HCT116 (cell line): ENCODE measurements at regions not wholly inside any gene's neighbourhood (a gene's known extent, or its start where the extent isn't known, plus 50 kb on each side); places are given as distances from the start of the nearest gene placed in this dataset.

ENCODE experiments used
- ATAC-seq: fragments of 200-7000 bp; cut with Tn5 transposase; 2 replicates; pipeline ENCODE4 v1.9.1; 2020; ENCODE audit warnings: mild to moderate bottlenecking, moderate library complexity
- BruUV-seq: library from RNA; stranded (reverse); fragments of 400-500 nt; replicated peaks from 2 replicates; lab custom pipeline; 2021; lab: Mats Ljungman, UMichigan
- CTCF ChIA-PET: fragments of 300-600 bp; sonication (Branson Sonifier 250); formaldehyde crosslinking; loops from one replicate; lab custom pipeline; 2021; ENCODE audit warnings: antibody characterized with exemption; lab: Charles Lee
- POLR2A ChIA-PET: fragments of 300-600, 350-600 bp; sonication (Branson Sonifier 250); formaldehyde crosslinking; loops from one replicate; lab custom pipeline; 2021; ENCODE audit warnings: antibody characterized with exemption; lab: Charles Lee
- RAD21 ChIA-PET, 2 experiments: fragments of 300-600 bp; sonication (Branson Sonifier 250); formaldehyde crosslinking; loops; one replicate each; lab custom pipeline; 2023; ENCODE audit warnings: low total read pairs in 2 of 2; ENCODE audit not compliant: uncharacterized antibody in 2 of 2, unreplicated experiment in 2 of 2, low non-redundant PET in 1 of 2; lab: Charles Lee
- DNase-seq: peaks from one replicate; pipeline ENCODE4 v3.0.0-alpha.2; 2010; ENCODE audit warnings: low read depth, low spot score
- H2AFZ ChIP-seq: fragments of 200-600 bp; shearing (Covaris generic), sonication (generic); 2 replicates; pipeline ENCODE4 v1.6.1; 2017; ENCODE audit warnings: low read depth, mixed run types, mixed read lengths, antibody characterized with exemption, low read length; ENCODE audit not compliant: poor library complexity, severe bottlenecking
- H3K27ac ChIP-seq: 2 replicates; pipeline ENCODE4 v1.5.1; 2012; ENCODE audit warnings: low read depth, low read length
- H3K27me3 ChIP-seq: fragments of 200-600 bp; sonication (generic); 2 replicates; pipeline ENCODE4 v1.6.1; 2016; ENCODE audit warnings: mixed run types, low read length, mixed read lengths; ENCODE audit not compliant: insufficient read depth
- H3K36me3 ChIP-seq, 2 experiments: fragments of 200-500 bp in 1 of 2; fragments of 200-600 bp in 1 of 2; sonication (Bioruptor generic) in 1 of 2; sonication (generic) in 1 of 2; 2 replicates each; pipeline versions ENCODE4 v1.5.1 to v1.6.1; 2014 to 2016; ENCODE audit warnings: low read length in 2 of 2, inconsistent platforms in 1 of 2, mixed read lengths in 1 of 2, mixed run types in 1 of 2; ENCODE audit not compliant: insufficient read depth in 2 of 2, control insufficient read depth in 1 of 2
- H3K4me1 ChIP-seq, 2 experiments: fragments of 200-600 bp in 1 of 2; sonication (generic) in 1 of 2; 2 replicates each; pipeline versions ENCODE4 v1.5.1 to v1.6.1; 2012 to 2017; ENCODE audit warnings: low read length in 2 of 2, inconsistent platforms in 1 of 2, mild to moderate bottlenecking in 1 of 2, mixed read lengths in 1 of 2, mixed run types in 1 of 2, moderate library complexity in 1 of 2; ENCODE audit not compliant: insufficient read depth in 2 of 2, control insufficient read depth in 1 of 2
- H3K4me2 ChIP-seq: fragments of 200-600 bp; sonication (generic); 2 replicates; pipeline ENCODE4 v1.6.1; 2017; ENCODE audit warnings: mixed run types, low read length, mixed read lengths
- H3K4me3 ChIP-seq, 2 experiments: fragments of 200-600 bp in 1 of 2; sonication (generic) in 1 of 2; replicated peaks in 1 of 2; 2 replicates each; pipeline ENCODE4 v1.5.1; 2011 to 2016; ENCODE audit warnings: low read length in 2 of 2, control low read depth in 1 of 2, low read depth in 1 of 2, mild to moderate bottlenecking in 1 of 2, mixed read lengths in 1 of 2, mixed run types in 1 of 2
- H3K79me2 ChIP-seq: fragments of 200-600 bp; sonication (generic); 2 replicates; pipeline ENCODE4 v1.6.1; 2017; ENCODE audit warnings: mild to moderate bottlenecking, mixed run types, low read length, moderate library complexity, mixed read lengths; ENCODE audit not compliant: insufficient read depth
- H3K9ac ChIP-seq: fragments of 200-600 bp; sonication (generic); 2 replicates; pipeline ENCODE4 v1.6.1; 2016; ENCODE audit warnings: low read length, mixed read lengths
- H3K9me2 ChIP-seq: fragments of 200-600 bp; sonication (generic), shearing (Covaris generic); 2 replicates; pipeline ENCODE4 v1.6.1; 2017; ENCODE audit warnings: mixed run types, mild to moderate bottlenecking, moderate library complexity; ENCODE audit not compliant: insufficient read depth
- H3K9me3 ChIP-seq, 2 experiments: fragments of 200-500 bp in 1 of 2; fragments of 200-600 bp in 1 of 2; sonication (Bioruptor generic) in 1 of 2; sonication (generic) in 1 of 2; 2 replicates each; pipeline ENCODE4 v1.6.1; 2014 to 2017; ENCODE audit warnings: low read length in 2 of 2, mixed read lengths in 2 of 2, inconsistent platforms in 1 of 2, low read depth in 1 of 2, mild to moderate bottlenecking in 1 of 2, mixed run types in 1 of 2, moderate library complexity in 1 of 2; ENCODE audit not compliant: control insufficient read depth in 1 of 2, insufficient read depth in 1 of 2
- H4K20me1 ChIP-seq: fragments of 200-600 bp; sonication (generic), shearing (Covaris generic); 2 replicates; pipeline ENCODE4 v1.6.1; 2017; ENCODE audit warnings: mixed run types, mild to moderate bottlenecking, moderate library complexity; ENCODE audit not compliant: insufficient read depth
- CBX3 ChIP-seq: IDR thresholded peaks from 2 replicates; pipeline ENCODE4 v1.6.1; 2012; ENCODE audit warnings: low read depth
- CEBPB ChIP-seq: IDR thresholded peaks from 2 replicates; pipeline ENCODE4 v1.6.1; 2012; ENCODE audit warnings: low read depth
- EZH2 ChIP-seq: fragments of 200-600 bp; sonication (generic); IDR thresholded peaks from 2 replicates; pipeline ENCODE4 v1.6.1; 2017; ENCODE audit warnings: antibody characterized with exemption, mixed run types
- EZH2phosphoT487 ChIP-seq: fragments of 200-600 bp; IDR thresholded peaks from 2 replicates; pipeline ENCODE4 v1.6.1; 2018; ENCODE audit warnings: antibody characterized with exemption, borderline replicate concordance
- FOSL1 ChIP-seq: IDR thresholded peaks from 2 replicates; pipeline ENCODE4 v1.6.1; 2012; ENCODE audit warnings: low read depth
- JUND ChIP-seq: IDR thresholded peaks from 2 replicates; pipeline ENCODE4 v1.6.1; 2012
- POLR2A ChIP-seq: IDR thresholded peaks from 2 replicates; pipeline ENCODE4 v1.7.0; 2011; ENCODE audit warnings: borderline replicate concordance; ENCODE audit not compliant: insufficient read depth, insufficient read length; ENCODE audit errors: extremely low read depth
- POLR2AphosphoS5 ChIP-seq: IDR thresholded peaks from 2 replicates; pipeline ENCODE4 v1.6.1; 2011; ENCODE audit warnings: mild to moderate bottlenecking, low read depth, low read length, moderate library complexity
- RAD21 ChIP-seq: IDR thresholded peaks from 2 replicates; pipeline ENCODE4 v1.6.1; 2012; ENCODE audit warnings: low read depth, mild to moderate bottlenecking
- SP1 ChIP-seq: IDR thresholded peaks from 2 replicates; pipeline ENCODE4 v1.6.1; 2012; ENCODE audit warnings: low read depth
- SRF ChIP-seq: IDR thresholded peaks from 2 replicates; pipeline ENCODE4 v1.6.1; 2012; ENCODE audit warnings: low read depth
- TCF7L2 ChIP-seq: IDR thresholded peaks from 2 replicates; pipeline ENCODE4 v1.7.0; 2011; ENCODE audit warnings: borderline replicate concordance, inconsistent platforms; ENCODE audit not compliant: insufficient read depth, insufficient read length; ENCODE audit errors: extremely low read depth
- ZFX ChIP-seq: fragments of 450-650 bp; IDR thresholded peaks from 2 replicates; pipeline ENCODE4 v1.6.1; 2017
- ZNF274 ChIP-seq: fragments of 200-500 bp; sonication (Bioruptor generic); IDR thresholded peaks from 2 replicates; pipeline ENCODE4 v1.6.1; 2014; ENCODE audit warnings: mild to moderate bottlenecking, low read depth, low read length, inconsistent platforms
- intact Hi-C: fragments of 100-400 bp; cut with micrococcal nuclease; formaldehyde crosslinking; loops from 2 replicates; pipeline ENCODE4 v1.10.0; 2022
- TF ChIP-seq, protein P1 (sequence below), 3 experiments: fragments of 200-600 bp in 1 of 3; sonication (generic) in 1 of 3; IDR thresholded peaks in 2 of 3; conservative IDR thresholded peaks in 1 of 3; 2 replicates each; pipeline ENCODE4 v1.5.1; 2012 to 2017; ENCODE audit warnings: low read depth in 2 of 3, low read length in 2 of 3, antibody characterized with exemption in 1 of 3, borderline replicate concordance in 1 of 3, control low read depth in 1 of 3, mild to moderate bottlenecking in 1 of 3, mixed read lengths in 1 of 3, mixed run types in 1 of 3, moderate library complexity in 1 of 3; ENCODE audit not compliant: insufficient read depth in 1 of 3
- TF ChIP-seq, protein P2 (sequence below): IDR thresholded peaks from 2 replicates; pipeline ENCODE4 v1.6.1; 2012; ENCODE audit warnings: low read depth
- TF ChIP-seq, protein P3 (sequence below): IDR thresholded peaks from 2 replicates; pipeline ENCODE4 v1.6.1; 2011; ENCODE audit warnings: mild to moderate bottlenecking, low read length, moderate library complexity; ENCODE audit not compliant: insufficient replicate concordance; ENCODE audit errors: extremely low read depth
- TF ChIP-seq, protein P4 (sequence below): IDR thresholded peaks from 2 replicates; pipeline ENCODE4 v1.6.1; 2012

DNA sequence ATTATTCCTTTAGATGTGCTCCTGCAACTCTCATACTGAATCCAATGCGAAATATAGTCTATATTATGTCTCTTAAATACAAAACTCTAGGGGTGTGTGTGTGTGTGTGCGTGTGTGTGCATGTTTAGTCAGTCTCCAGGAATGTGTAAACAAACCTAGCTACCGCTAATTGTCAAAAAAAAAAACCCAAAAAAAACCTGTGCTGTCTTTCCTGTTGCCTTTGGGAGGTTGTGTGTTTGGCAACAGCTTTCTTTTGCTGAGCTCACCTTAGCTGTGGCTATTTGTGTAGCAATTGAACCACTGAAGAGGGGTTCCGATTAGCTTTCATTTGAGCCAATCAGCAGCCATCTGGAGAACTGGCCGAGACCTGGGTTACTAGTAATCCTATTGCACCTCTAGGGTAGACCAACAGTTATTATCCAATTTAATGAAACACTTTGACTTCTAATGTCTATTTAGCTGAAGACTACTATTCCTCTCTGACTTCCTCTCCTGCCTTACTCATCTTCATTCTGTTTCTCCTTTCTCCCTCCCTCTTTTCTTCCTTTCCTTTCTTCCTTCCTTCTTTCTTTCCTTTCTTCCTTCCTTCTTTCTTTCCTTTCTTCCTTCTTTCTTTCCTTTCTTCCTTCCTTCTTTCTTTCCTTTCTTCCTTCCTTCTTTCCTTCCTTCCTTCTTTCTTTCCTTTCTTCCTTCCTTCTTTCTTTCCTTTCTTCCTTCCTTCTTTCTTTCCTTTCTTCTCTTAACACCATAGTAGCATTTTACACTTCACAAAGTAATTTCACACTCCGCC lies 471.1 kb downstream of the GBA3 start:
- ChIA-PET RAD21 (no interaction called here), CTCF (no interaction called here), POLR2A (no interaction called here)
- BruUV-seq: no TSS peak
- H3K9ac ChIP-seq: no peak overlapping the region
- no peaks in the 10 kb centered on the region for H3K9me2 ChIP-seq
- intact Hi-C loops: no loop called here
- no peak for ATAC-seq
- H3K27ac ChIP-seq: no peak overlapping the region
- no peak overlapping the region for H3K4me3 ChIP-seq
- TF ChIP-seq ZFX (no peak), CEBPB (no peak), ZNF274 (no peak), CBX3 (no peak), POLR2AphosphoS5 (no peak), RAD21 (no peak), SP1 (no peak), POLR2A (no peak), FOSL1 (no peak), EZH2 (no peak), SRF (no peak), TCF7L2 (no peak), EZH2phosphoT487 (no peak), JUND (no peak)
- TF ChIP-seq, protein P1, sequence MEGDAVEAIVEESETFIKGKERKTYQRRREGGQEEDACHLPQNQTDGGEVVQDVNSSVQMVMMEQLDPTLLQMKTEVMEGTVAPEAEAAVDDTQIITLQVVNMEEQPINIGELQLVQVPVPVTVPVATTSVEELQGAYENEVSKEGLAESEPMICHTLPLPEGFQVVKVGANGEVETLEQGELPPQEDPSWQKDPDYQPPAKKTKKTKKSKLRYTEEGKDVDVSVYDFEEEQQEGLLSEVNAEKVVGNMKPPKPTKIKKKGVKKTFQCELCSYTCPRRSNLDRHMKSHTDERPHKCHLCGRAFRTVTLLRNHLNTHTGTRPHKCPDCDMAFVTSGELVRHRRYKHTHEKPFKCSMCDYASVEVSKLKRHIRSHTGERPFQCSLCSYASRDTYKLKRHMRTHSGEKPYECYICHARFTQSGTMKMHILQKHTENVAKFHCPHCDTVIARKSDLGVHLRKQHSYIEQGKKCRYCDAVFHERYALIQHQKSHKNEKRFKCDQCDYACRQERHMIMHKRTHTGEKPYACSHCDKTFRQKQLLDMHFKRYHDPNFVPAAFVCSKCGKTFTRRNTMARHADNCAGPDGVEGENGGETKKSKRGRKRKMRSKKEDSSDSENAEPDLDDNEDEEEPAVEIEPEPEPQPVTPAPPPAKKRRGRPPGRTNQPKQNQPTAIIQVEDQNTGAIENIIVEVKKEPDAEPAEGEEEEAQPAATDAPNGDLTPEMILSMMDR (IDR thresholded peaks at IDR 0.05 in 2 of 3, conservative IDR thresholded peaks at IDR 0.05 in 1 of 3; ENCODE audit: borderline replicate concordance in 1 of 3, insufficient read depth in 1 of 3, low read depth in 2 of 3, low read length in 2 of 3): no peak
- TF ChIP-seq, protein P2, sequence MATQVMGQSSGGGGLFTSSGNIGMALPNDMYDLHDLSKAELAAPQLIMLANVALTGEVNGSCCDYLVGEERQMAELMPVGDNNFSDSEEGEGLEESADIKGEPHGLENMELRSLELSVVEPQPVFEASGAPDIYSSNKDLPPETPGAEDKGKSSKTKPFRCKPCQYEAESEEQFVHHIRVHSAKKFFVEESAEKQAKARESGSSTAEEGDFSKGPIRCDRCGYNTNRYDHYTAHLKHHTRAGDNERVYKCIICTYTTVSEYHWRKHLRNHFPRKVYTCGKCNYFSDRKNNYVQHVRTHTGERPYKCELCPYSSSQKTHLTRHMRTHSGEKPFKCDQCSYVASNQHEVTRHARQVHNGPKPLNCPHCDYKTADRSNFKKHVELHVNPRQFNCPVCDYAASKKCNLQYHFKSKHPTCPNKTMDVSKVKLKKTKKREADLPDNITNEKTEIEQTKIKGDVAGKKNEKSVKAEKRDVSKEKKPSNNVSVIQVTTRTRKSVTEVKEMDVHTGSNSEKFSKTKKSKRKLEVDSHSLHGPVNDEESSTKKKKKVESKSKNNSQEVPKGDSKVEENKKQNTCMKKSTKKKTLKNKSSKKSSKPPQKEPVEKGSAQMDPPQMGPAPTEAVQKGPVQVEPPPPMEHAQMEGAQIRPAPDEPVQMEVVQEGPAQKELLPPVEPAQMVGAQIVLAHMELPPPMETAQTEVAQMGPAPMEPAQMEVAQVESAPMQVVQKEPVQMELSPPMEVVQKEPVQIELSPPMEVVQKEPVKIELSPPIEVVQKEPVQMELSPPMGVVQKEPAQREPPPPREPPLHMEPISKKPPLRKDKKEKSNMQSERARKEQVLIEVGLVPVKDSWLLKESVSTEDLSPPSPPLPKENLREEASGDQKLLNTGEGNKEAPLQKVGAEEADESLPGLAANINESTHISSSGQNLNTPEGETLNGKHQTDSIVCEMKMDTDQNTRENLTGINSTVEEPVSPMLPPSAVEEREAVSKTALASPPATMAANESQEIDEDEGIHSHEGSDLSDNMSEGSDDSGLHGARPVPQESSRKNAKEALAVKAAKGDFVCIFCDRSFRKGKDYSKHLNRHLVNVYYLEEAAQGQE: no peak
- TF ChIP-seq, protein P3, sequence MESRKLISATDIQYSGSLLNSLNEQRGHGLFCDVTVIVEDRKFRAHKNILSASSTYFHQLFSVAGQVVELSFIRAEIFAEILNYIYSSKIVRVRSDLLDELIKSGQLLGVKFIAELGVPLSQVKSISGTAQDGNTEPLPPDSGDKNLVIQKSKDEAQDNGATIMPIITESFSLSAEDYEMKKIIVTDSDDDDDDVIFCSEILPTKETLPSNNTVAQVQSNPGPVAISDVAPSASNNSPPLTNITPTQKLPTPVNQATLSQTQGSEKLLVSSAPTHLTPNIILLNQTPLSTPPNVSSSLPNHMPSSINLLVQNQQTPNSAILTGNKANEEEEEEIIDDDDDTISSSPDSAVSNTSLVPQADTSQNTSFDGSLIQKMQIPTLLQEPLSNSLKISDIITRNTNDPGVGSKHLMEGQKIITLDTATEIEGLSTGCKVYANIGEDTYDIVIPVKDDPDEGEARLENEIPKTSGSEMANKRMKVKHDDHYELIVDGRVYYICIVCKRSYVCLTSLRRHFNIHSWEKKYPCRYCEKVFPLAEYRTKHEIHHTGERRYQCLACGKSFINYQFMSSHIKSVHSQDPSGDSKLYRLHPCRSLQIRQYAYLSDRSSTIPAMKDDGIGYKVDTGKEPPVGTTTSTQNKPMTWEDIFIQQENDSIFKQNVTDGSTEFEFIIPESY: no peak
- TF ChIP-seq, protein P4, sequence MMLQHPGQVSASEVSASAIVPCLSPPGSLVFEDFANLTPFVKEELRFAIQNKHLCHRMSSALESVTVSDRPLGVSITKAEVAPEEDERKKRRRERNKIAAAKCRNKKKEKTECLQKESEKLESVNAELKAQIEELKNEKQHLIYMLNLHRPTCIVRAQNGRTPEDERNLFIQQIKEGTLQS: no peak
- TF ChIP-seq, all 23 proteins: peak for 0
- DNase-seq: no peak
- H2AFZ ChIP-seq: no peak overlapping the region
- H3K4me1 ChIP-seq: no peaks in the 10 kb centered on the region
- no peaks in the 10 kb centered on the region for H4K20me1 ChIP-seq
- H3K79me2 ChIP-seq: no peaks in the 10 kb centered on the region
- no peaks in the 10 kb centered on the region for H3K36me3 ChIP-seq
- peaks cover 3 to 22% of the 10 kb centered on the region in 2 experiments; a peak in 3 of 4 replicates for H3K9me3 ChIP-seq
- H3K27me3 ChIP-seq: no peaks in the 10 kb centered on the region
- H3K4me2 ChIP-seq: no peak overlapping the region
